CD4-positive, alpha-beta T cell treated with Interleukin-4 for 1 hour (primary cell): ENCODE measurements at regions not wholly inside any gene's neighbourhood (a gene's known extent, or its start where the extent isn't known, plus 50 kb on each side); places are given as distances from the start of the nearest gene placed in this dataset.

ENCODE experiments used
- DNase-seq, 2 donors: peaks; one replicate each; pipeline ENCODE4 v3.0.0-alpha.2; 2020 to 2022

DNA sequence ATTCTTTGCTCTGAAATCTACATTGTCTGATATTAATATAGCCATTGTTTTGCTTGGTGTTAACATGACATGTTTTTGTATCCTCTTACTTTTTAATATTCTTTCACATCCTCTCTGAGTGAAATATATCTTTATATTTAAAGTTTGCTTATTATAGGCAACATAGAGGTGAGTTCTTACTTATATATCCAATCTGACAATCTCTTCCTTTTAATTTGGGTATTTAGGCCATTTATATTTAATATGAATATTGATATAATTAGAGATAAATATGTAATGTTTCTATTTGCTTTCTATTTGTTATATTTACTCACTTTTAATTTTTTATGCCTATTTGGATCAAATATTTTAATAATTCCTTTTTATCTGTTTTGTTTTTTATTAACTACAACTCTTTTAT, 554.1 kb upstream of the SALL1 start:
- DNase-seq = no peak

DNA sequence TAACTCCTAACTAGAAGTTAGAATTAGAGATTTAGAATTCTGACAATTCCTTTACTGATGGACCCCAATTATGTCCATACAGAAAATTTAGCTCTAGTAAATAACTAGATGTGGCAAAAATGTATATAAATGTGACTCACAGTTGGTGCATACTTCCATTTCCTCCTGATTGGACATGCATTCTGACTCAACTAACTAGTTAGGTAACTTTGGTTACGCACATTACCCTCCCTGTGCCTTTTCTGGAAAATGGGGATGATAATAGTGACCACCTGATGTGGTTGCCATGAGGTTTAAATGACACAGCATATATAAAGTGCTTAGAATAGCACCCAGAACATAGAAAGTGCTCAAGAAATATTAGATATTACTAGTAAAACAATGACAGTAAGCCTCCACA, 550.0 kb upstream of the SALL1 start:
- no peak for DNase-seq

GRCh38 chr16:51699686-51700396, 548.8 kb upstream of the SALL1 start:
- DNase-seq = no peak

DNA sequence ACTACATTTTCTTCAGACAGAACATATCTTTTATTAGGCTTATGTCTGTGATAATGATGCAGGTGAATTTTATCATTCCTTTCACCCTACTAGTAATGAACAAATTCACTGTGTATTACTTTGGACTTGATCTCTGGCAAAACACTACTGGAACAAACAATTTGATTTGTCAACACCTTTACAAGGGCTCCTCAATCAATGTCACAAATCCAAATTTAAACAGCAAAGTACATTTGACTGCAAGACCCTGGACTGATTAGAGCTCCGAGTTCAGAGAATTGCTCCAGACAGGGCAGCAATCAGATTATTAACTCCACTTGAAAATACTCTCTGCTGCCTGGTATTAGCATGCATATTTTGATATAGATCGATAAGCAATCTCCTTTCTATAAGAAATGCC, 547.6 kb upstream of the SALL1 start:
- DNase-seq = no peak

GRCh38 chr16:51697454-51697853, 546.4 kb upstream of the SALL1 start:
- DNase-seq = no peak

DNA sequence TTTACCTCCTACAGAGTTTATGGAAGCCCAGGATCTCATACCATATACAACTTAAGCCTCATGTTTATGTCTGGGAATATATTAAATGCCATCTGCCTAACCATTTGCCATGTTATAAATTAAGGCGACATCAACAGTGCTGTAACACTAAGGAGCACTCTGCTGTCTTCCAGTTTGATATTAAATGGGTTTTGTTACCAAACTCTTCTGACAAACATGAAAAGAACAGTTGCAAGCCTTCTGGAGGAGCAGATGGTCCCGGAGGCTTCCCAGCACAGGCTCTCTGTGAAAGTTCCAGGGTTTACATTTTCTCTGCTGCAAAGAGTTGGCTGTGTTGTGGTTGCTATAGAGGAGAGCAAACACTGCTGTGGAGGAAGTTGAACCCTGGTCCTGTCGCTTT, 545.3 kb upstream of the SALL1 start:
- DNase-seq = no peak

- no peak for DNase-seq
These were observed 540.0 kb upstream of the SALL1 start for GRCh38 chr16:51691109-51691508.

DNA sequence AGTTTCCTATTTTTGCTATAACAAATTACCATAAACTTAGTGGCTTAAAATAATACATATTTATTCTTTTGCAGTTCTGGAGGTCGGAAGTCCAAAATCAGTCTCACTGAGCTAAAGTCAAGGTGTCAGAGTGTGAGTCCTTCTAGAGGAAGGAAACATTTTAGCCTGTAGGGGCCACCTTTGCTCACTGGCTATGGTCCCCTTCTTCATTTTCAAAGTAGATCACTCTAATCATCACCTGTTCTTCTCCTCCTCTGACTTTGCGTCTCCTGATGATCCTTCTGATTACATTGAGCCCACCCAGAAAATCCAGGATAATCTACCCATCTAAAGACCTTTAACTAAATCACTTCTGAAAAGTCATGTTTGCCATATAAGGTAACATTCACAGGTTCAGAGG, 534.4 kb upstream of the SALL1 start:
- DNase-seq = no peak

DNA sequence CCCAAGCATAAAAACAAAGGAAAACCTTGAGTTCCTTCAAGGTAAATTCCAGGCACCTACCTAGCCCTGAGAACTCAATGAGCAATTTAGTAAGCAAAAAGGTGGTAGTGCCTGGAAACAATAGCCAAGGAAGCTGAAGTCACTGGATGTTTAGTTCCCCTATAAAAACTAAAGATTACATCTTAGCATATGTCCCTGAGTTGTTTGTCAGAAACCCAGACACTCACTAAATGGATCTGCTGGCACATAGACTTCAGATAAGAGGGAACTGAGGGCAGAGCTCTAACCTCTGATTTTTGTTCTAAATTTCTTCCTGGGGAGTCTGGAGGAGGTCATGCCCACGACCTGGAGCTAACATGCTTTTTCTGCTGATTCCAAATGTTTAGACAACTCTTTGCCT, 532.8 kb upstream of the SALL1 start:
- no peak for DNase-seq

DNA sequence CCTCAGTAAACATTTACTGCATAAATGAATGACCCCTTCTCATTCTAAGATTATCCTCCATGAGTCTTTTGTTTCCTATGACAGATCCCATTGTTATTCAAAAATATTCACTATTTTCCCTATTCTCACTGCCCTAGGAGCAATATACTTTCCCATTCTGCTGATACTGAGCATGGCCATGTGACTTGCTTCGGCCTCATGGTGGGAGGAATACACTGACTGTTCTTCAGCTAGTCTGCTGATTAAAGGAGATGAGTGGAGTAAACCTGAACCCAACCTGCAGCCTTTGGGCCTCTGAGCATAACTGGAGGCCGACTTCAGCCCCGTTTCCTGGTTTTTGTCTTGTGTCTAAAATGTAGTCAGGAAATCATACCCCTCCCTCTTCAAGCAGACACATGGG, 531.8 kb upstream of the SALL1 start:
- no peak for DNase-seq

DNA sequence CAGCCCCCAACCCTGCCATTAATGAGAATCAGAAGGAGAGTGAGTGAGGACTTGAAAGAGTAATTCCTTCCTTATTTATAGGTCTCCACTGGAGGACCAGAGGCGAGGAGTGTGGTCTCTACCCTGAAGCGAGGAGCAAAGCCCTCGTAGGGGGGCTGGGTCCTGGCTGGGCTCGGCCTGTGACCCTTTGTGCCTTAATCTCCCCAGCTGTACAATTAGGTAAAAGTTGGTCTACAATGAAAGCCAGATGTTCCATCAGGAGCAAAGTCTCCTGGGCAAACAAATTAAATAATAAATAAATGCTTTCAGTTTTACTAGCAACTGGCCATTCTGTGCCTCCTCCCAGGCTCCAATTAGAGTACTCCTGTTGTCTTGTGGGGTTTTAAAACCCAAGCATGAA, 523.5 kb upstream of the SALL1 start:
- DNase-seq = no peak

- DNase-seq = no peak
These were observed 519.5 kb upstream of the SALL1 start for GRCh38 chr16:51670527-51670926.

GRCh38 chr16:51666821-51667220, 515.8 kb upstream of the SALL1 start:
- no peak for DNase-seq

- DNase-seq = no peak
These were observed 515.0 kb upstream of the SALL1 start for GRCh38 chr16:51666074-51666473.

GRCh38 chr16:51665436-51665998, 514.4 kb upstream of the SALL1 start:
- no peak for DNase-seq

DNA sequence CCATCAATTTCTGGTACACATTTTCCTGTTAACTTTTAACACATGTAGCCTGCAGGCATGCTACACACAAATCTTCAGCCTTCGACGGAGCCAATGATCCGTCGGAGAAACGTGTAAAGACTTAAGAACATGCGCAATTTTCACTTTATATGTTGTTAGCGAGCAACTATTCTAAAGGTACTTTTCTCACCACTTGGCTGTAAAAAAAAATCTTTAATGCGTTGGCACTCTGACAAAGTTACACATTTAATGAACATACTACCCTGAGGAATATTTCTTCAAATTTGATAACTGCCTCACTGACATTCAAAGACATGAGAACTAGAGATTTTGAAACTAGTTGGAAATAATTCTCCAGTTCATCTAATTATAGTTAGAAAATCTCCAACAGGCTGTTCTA, 507.5 kb upstream of the SALL1 start:
- DNase-seq = no peak

- DNase-seq = no peak
These were observed 506.8 kb upstream of the SALL1 start for GRCh38 chr16:51657848-51658247.

GRCh38 chr16:51655249-51655648, 504.2 kb upstream of the SALL1 start:
- no peak for DNase-seq

DNA sequence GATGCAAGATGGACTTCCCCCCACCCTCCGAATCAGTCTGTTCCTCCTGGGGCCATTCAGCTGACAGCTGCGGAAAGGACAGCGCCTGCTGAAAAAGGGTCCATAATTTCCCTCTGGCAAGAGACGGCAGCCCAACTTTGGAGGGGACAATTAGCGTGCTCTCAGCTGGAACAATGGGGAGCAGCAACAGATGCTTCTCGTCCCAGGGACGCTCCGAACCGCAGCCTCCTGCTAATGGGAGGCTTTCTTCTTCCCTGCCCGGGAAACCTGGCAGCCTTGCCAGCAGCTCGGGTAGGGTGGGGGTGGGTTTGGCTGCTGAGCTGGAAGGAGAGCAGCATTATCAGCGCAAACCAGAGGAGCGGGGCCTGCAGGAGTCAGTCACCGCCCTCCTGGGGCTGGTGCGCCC, 500.0 kb upstream of the SALL1 start:
- no peak for DNase-seq

GRCh38 chr16:51649631-51650030, 498.6 kb upstream of the SALL1 start:
- DNase-seq = no peak

- no peak for DNase-seq
These were observed 497.5 kb upstream of the SALL1 start for GRCh38 chr16:51648526-51648925.

DNA sequence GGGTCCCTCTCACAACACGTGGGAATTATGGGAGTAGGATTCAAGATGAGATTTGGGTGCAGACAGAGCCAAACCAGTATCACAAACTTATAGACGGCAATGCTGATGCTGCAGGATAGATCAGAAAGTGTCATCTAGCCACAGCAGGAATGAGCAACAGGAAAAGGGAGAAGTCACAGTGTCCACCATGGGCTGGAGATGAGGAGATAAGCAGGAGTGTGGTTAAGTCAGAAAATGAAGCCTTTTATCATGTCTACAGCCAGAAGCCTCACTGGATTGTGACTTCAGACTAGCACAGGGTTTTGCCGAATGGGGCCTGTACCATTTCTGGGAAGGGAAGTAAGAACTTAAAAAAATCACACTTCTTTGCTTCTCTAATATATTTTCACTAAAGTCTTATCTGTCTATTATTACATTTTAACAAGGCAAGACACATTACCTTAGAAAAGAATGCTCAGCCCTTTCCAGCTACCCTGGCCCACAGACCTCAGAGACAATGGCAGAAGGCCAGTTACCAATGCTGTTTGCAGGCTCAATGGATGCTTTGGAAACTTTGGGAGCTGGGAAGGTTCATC, 490.2 kb upstream of the SALL1 start:
- DNase-seq = no peak

- DNase-seq = no peak
These were observed 489.1 kb upstream of the SALL1 start for GRCh38 chr16:51640196-51640595.

DNA sequence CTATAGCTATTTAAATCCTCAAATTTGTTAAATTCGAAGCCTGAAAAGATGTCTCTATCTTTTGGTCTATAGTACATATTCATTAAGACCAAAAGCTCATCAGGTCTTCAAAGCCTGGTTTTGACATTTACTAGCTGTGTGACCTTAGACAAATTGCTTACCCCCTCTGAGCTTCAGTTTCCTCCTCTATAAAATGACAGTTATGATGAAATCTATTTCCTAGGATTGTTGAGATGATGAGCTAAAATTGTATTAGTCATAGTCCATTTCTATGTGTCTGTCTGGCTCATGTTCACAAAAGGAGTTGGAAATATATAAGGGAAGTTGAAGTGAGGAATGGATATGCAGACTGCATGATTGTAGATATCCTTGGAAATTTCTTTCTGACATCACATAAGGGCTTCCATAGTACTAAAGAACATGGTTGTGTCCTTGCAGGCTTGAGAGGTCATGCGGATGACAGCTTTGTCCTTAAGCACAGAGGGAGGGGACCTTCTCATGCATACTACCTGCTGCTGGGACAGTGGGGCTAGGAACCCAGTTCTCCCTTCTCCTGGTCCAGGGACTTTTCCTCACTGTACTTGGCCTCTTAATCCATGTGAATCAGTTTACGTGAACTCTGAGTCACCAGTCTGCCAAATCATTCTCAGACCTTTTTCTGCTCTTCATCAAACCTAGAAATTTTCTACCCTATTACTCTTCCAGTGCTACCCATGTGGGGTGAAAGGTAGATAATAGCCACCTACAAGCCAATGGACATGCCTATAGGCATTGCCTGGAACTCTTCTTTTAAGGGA, 487.5 kb upstream of the SALL1 start:
- DNase-seq = no peak
